ENCODE measurements at regions not wholly inside any gene's neighbourhood (a gene's known extent, or its start where the extent isn't known, plus 50 kb on each side); places are given as distances from the start of the nearest gene placed in this dataset.

DNA sequence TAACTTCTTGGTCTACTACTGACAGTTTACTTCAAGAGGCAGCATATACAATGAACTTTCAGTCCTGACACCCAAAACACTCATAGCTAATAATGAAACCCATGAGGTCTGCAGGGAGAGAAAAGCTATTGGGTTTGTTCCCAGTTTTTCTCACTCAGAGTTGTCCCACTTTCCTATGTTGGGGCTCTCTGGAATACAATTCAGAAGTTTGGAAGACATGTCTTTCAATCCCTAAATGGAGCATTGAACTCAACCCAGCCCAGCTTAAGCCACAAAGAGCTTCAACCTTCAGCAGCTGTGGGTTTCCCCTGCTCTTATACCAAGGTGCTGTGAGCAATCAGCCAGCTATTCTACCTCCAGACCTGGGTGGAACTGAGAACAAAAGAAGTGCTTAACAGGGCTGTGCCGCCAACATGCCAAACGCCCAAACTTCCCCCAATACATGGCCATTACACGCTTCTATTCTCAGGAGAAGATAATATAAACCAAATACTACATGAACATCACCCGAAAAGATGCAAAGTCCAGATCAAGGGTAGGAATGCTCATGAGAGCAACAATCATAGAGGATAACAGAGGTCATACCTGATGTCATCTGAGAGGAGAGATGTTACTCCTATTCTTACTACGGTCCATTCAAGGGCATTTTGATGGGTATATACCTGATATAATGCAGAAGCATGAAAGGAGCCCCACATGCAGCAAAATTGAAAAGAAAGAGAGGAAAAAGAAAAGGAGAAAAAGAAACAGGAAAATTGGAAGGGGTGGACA, 131.2 kb upstream of the TGFBR2 start:
- TF ChIP-seq, protein P1, sequence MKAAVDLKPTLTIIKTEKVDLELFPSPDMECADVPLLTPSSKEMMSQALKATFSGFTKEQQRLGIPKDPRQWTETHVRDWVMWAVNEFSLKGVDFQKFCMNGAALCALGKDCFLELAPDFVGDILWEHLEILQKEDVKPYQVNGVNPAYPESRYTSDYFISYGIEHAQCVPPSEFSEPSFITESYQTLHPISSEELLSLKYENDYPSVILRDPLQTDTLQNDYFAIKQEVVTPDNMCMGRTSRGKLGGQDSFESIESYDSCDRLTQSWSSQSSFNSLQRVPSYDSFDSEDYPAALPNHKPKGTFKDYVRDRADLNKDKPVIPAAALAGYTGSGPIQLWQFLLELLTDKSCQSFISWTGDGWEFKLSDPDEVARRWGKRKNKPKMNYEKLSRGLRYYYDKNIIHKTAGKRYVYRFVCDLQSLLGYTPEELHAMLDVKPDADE (IDR thresholded peaks at IDR 0.05) = no peak
- TF ChIP-seq, protein P2, sequence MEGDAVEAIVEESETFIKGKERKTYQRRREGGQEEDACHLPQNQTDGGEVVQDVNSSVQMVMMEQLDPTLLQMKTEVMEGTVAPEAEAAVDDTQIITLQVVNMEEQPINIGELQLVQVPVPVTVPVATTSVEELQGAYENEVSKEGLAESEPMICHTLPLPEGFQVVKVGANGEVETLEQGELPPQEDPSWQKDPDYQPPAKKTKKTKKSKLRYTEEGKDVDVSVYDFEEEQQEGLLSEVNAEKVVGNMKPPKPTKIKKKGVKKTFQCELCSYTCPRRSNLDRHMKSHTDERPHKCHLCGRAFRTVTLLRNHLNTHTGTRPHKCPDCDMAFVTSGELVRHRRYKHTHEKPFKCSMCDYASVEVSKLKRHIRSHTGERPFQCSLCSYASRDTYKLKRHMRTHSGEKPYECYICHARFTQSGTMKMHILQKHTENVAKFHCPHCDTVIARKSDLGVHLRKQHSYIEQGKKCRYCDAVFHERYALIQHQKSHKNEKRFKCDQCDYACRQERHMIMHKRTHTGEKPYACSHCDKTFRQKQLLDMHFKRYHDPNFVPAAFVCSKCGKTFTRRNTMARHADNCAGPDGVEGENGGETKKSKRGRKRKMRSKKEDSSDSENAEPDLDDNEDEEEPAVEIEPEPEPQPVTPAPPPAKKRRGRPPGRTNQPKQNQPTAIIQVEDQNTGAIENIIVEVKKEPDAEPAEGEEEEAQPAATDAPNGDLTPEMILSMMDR (conservative IDR thresholded peaks at IDR 0.05; ENCODE audit: low read depth in 2 of 2) = no peak
- TF ChIP-seq POLR2AphosphoS5 (IDR thresholded peaks at IDR 0.05; ENCODE audit: low read depth) (no peak), EZH2 (IDR thresholded peaks at IDR 0.05; ENCODE audit: low read depth, unreplicated experiment) (no peak), NANOG (IDR thresholded peaks at IDR 0.05; ENCODE audit: borderline replicate concordance) (no peak), CREB1 (CRISPR knock-in tag; IDR thresholded peaks at IDR 0.05; ENCODE audit: low read depth) (no peak), JUNB (IDR thresholded peaks at IDR 0.05; ENCODE audit: unreplicated experiment) (no peak), EZH2phosphoT487 (IDR thresholded peaks at IDR 0.05; ENCODE audit: unreplicated experiment) (no peak), ZNF331 (CRISPR knock-in tag; IDR thresholded peaks at IDR 0.05; ENCODE audit: low read depth) (no peak), STAT1 (IDR thresholded peaks at IDR 0.05; ENCODE audit: unreplicated experiment) (no peak)
- TF ChIP-seq, protein P3, sequence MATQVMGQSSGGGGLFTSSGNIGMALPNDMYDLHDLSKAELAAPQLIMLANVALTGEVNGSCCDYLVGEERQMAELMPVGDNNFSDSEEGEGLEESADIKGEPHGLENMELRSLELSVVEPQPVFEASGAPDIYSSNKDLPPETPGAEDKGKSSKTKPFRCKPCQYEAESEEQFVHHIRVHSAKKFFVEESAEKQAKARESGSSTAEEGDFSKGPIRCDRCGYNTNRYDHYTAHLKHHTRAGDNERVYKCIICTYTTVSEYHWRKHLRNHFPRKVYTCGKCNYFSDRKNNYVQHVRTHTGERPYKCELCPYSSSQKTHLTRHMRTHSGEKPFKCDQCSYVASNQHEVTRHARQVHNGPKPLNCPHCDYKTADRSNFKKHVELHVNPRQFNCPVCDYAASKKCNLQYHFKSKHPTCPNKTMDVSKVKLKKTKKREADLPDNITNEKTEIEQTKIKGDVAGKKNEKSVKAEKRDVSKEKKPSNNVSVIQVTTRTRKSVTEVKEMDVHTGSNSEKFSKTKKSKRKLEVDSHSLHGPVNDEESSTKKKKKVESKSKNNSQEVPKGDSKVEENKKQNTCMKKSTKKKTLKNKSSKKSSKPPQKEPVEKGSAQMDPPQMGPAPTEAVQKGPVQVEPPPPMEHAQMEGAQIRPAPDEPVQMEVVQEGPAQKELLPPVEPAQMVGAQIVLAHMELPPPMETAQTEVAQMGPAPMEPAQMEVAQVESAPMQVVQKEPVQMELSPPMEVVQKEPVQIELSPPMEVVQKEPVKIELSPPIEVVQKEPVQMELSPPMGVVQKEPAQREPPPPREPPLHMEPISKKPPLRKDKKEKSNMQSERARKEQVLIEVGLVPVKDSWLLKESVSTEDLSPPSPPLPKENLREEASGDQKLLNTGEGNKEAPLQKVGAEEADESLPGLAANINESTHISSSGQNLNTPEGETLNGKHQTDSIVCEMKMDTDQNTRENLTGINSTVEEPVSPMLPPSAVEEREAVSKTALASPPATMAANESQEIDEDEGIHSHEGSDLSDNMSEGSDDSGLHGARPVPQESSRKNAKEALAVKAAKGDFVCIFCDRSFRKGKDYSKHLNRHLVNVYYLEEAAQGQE (IDR thresholded peaks at IDR 0.05; ENCODE audit: unreplicated experiment) = no peak

Data from GM23338 (cell line).